Neural cell (in vitro differentiated cells): ENCODE measurements at regions not wholly inside any gene's neighbourhood (a gene's known extent, or its start where the extent isn't known, plus 50 kb on each side); places are given as distances from the start of the nearest gene placed in this dataset.

Source experiments
- H2AFZ ChIP-seq: fragments of 200-600, 300-800 bp; sonication (generic), shearing (Covaris generic); 2 replicates; pipeline ENCODE4 v1.6.0; 2014; ENCODE audit warnings: low read depth, mild to moderate bottlenecking, antibody characterized with exemption, low read length, moderate library complexity
- H3F3A ChIP-seq: fragments of 200-600 bp; shearing (Covaris generic); 2 replicates; pipeline ENCODE4 v1.6.1; 2016; ENCODE audit warnings: mild to moderate bottlenecking, moderate library complexity, mixed read lengths, antibody characterized with exemption, low read length; ENCODE audit not compliant: insufficient read depth, poor library complexity, severe bottlenecking
- H3K27ac ChIP-seq: fragments of 200-600, 300-800 bp; sonication (generic), shearing (Covaris generic); 2 replicates; pipeline ENCODE4 v1.5.1; 2014; ENCODE audit warnings: mild to moderate bottlenecking, low read length, moderate library complexity
- H3K27me3 ChIP-seq: fragments of 300-800, 200-600 bp; sonication (generic), shearing (Covaris generic); 2 replicates; pipeline ENCODE4 v1.6.0; 2014; ENCODE audit warnings: mild to moderate bottlenecking, low read depth, low read length, moderate library complexity; ENCODE audit not compliant: insufficient read depth
- H3K36me3 ChIP-seq: fragments of 300-800, 200-600 bp; sonication (generic), shearing (Covaris generic); 2 replicates; pipeline ENCODE4 v1.5.1; 2014; ENCODE audit warnings: mild to moderate bottlenecking, antibody characterized with exemption, low read length, moderate library complexity; ENCODE audit not compliant: insufficient read depth
- H3K4me2 ChIP-seq: fragments of 300-800, 200-600 bp; sonication (generic), shearing (Covaris generic); 2 replicates; pipeline ENCODE4 v1.6.0; 2014; ENCODE audit warnings: mild to moderate bottlenecking, low read length
- H3K4me3 ChIP-seq: fragments of 300-800, 200-600 bp; sonication (generic), shearing (Covaris generic); 2 replicates; pipeline ENCODE4 v1.5.1; 2014; ENCODE audit warnings: mild to moderate bottlenecking, low read length, moderate library complexity
- H3K79me2 ChIP-seq: fragments of 200-600 bp; shearing (Covaris generic); replicated peaks from 2 replicates; pipeline ENCODE4 v1.6.0; 2014; ENCODE audit warnings: mild to moderate bottlenecking, low read length, moderate library complexity; ENCODE audit not compliant: insufficient read depth
- H3K9ac ChIP-seq: fragments of 300-800, 200-600 bp; sonication (generic), shearing (Covaris generic); 2 replicates; pipeline ENCODE4 v1.6.1; 2016; ENCODE audit warnings: mild to moderate bottlenecking, low read length, mixed read lengths
- H3K9me2 ChIP-seq: fragments of 200-600 bp; shearing (Covaris generic); 2 replicates; pipeline ENCODE4 v1.6.1; 2016; ENCODE audit warnings: mild to moderate bottlenecking, low read length, mixed read lengths; ENCODE audit not compliant: insufficient read depth
- H3K9me3 ChIP-seq: fragments of 200-600, 300-800 bp; sonication (generic), shearing (Covaris generic); 2 replicates; pipeline ENCODE4 v1.6.1; 2016; ENCODE audit warnings: mild to moderate bottlenecking, mixed run types, low read length, moderate library complexity, mixed read lengths
- H4K20me1 ChIP-seq: fragments of 200-600 bp; shearing (Covaris generic); 2 replicates; pipeline ENCODE4 v1.6.1; 2016; ENCODE audit warnings: mild to moderate bottlenecking, mixed run types; ENCODE audit not compliant: insufficient read depth
- CTCF ChIP-seq: fragments of 450-650 bp; IDR thresholded peaks from 2 replicates; pipeline ENCODE4 v1.5.1; 2014; ENCODE audit warnings: antibody characterized with exemption, mild to moderate bottlenecking, moderate library complexity; ENCODE audit not compliant: poor library complexity, severe bottlenecking
- EP300 ChIP-seq: fragments of 450-650 bp; conservative IDR thresholded peaks from 2 replicates; pipeline ENCODE4 v1.6.1; 2014; ENCODE audit warnings: antibody characterized with exemption, mild to moderate bottlenecking, moderate library complexity; ENCODE audit not compliant: poor library complexity, severe bottlenecking
- EZH2 ChIP-seq: fragments of 200-600, 300-800 bp; shearing (Covaris generic), sonication (generic); IDR thresholded peaks from 2 replicates; pipeline ENCODE4 v1.6.1; 2014; ENCODE audit warnings: antibody characterized with exemption, low read length, borderline replicate concordance, mild to moderate bottlenecking; ENCODE audit not compliant: insufficient read depth, poor library complexity, severe bottlenecking
- MXI1 ChIP-seq: fragments of 450-650 bp; conservative IDR thresholded peaks from 2 replicates; pipeline ENCODE4 v1.6.1; 2014; ENCODE audit warnings: antibody characterized with exemption, mild to moderate bottlenecking; ENCODE audit not compliant: poor library complexity, severe bottlenecking
- POLR2AphosphoS5 ChIP-seq: IDR thresholded peaks from 2 replicates; pipeline ENCODE4 v1.6.1; 2012
- RAD21 ChIP-seq: fragments of 450-650 bp; conservative IDR thresholded peaks from 2 replicates; pipeline ENCODE4 v1.6.1; 2014; ENCODE audit warnings: antibody characterized with exemption, mild to moderate bottlenecking, moderate library complexity
- REST ChIP-seq: IDR thresholded peaks from 2 replicates; pipeline ENCODE4 v1.6.1; 2012; ENCODE audit warnings: borderline replicate concordance
- SMC3 ChIP-seq: fragments of 450-650 bp; conservative IDR thresholded peaks from 2 replicates; pipeline ENCODE4 v1.6.1; 2014; ENCODE audit warnings: antibody characterized with exemption, mild to moderate bottlenecking, moderate library complexity; ENCODE audit not compliant: poor library complexity
- TAF1 ChIP-seq: IDR thresholded peaks from 2 replicates; pipeline ENCODE4 v1.6.1; 2012; ENCODE audit warnings: low read depth

GRCh38 chrX:27236681-27237080 lies 226.5 kb downstream of the PPP4R3C start:
- Histone ChIP-seq H3K9me3 (no peaks in the 10 kb centered on the region), H3K36me3 (no peaks in the 10 kb centered on the region), H3K9ac (no peak overlapping the region), H3K27me3 (no peaks in the 10 kb centered on the region), H3K27ac (no peak overlapping the region), H3F3A (no peaks in the 10 kb centered on the region), H2AFZ (no peak overlapping the region), H3K9me2 (no peaks in the 10 kb centered on the region), H3K4me2 (no peak overlapping the region), H3K4me3 (no peak overlapping the region), H4K20me1 (no peaks in the 10 kb centered on the region), H3K79me2 (no peaks in the 10 kb centered on the region)
- TF ChIP-seq SMC3 (no peak), TAF1 (no peak), CTCF (no peak), MXI1 (no peak), POLR2AphosphoS5 (no peak), RAD21 (no peak), EP300 (no peak)

- no peaks in the 10 kb centered on the region for H3K36me3 ChIP-seq
- H3K9me2 ChIP-seq = no peaks in the 10 kb centered on the region
- TF ChIP-seq POLR2AphosphoS5 (no peak), RAD21 (no peak), CTCF (no peak), REST (no peak), EP300 (no peak), MXI1 (no peak), EZH2 (no peak), TAF1 (no peak), SMC3 (no peak)
- H3K4me2 ChIP-seq = no peak overlapping the region
- no peaks in the 10 kb centered on the region for H3F3A ChIP-seq
- H3K9me3 ChIP-seq = no peaks in the 10 kb centered on the region
- H3K79me2 ChIP-seq = no peaks in the 10 kb centered on the region
- no peak overlapping the region for H2AFZ ChIP-seq
- no peak overlapping the region for H3K27ac ChIP-seq
- H3K27me3 ChIP-seq = no peaks in the 10 kb centered on the region
- H3K9ac ChIP-seq = no peak overlapping the region
- H4K20me1 ChIP-seq = no peaks in the 10 kb centered on the region
- H3K4me3 ChIP-seq = no peak overlapping the region
These were observed 233.4 kb downstream of the PPP4R3C start for GRCh38 chrX:27229721-27230120.
